ENCODE measurements at regions not wholly inside any gene's neighbourhood (a gene's known extent, or its start where the extent isn't known, plus 50 kb on each side); places are given as distances from the start of the nearest gene placed in this dataset.

GRCh38 chr1:68338081-68338480 is 105.8 kb upstream of the WLS start:
- Histone ChIP-seq H3K9me3 (ENCODE audit: control extremely low read depth in 1 of 3, control insufficient read depth in 2 of 3, insufficient read depth in 1 of 3, low read length in 2 of 3) (no peaks in the 10 kb centered on the region), H3K4me2 (replicated peaks; ENCODE audit: low read depth, low read length, poor library complexity, severe bottlenecking) (no peak overlapping the region), H3K27me3 (replicated peaks in 1 of 4; ENCODE audit: control extremely low read depth in 1 of 4, control insufficient read depth in 3 of 4, insufficient read depth in 4 of 4, low read length in 3 of 4) (peaks cover 0 to 4% (median 3%) of the 10 kb centered on the region in 4 experiments), H3K4me1 (ENCODE audit: control insufficient read depth in 2 of 2, insufficient read depth in 2 of 2, low read length in 2 of 2) (no peaks in the 10 kb centered on the region), H3K9ac (ENCODE audit: low read length) (no peak overlapping the region), H3K27ac (ENCODE audit: low read length in 2 of 2) (no peak overlapping the region), H4K20me1 (ENCODE audit: control insufficient read depth, insufficient read depth, low read length, poor library complexity, severe bottlenecking) (no peaks in the 10 kb centered on the region), H3K79me2 (ENCODE audit: control insufficient read depth, insufficient read depth, low read length) (no peaks in the 10 kb centered on the region), H3K36me3 (replicated peaks in 1 of 2; ENCODE audit: control extremely low read depth in 1 of 2, control insufficient read depth in 1 of 2, extremely low read depth in 1 of 2, insufficient read depth in 2 of 2, low read length in 1 of 2) (no peaks in the 10 kb centered on the region), H2AFZ (ENCODE audit: insufficient read depth, low read depth, low read length, poor library complexity, severe bottlenecking) (no peak overlapping the region), H3K4me3 (ENCODE audit: control extremely low read depth in 1 of 5, extremely low read depth in 1 of 5, insufficient read depth in 1 of 5, low read depth in 2 of 5, low read length in 4 of 5) (no peak overlapping the region)
- Mint-ChIP-seq H3K27me3 (peaks cover 42% of the 10 kb centered on the region), H3K27ac (no peak overlapping the region), H3K9me3 (ENCODE audit: insufficient read depth) (no peaks in the 10 kb centered on the region), H3K4me1 (no peaks in the 10 kb centered on the region), H3K4me3 (no peak overlapping the region)
- ChIA-PET POLR2A (no interaction called here), CTCF (no interaction called here)
- intact Hi-C loops (cut with micrococcal nuclease): no loop called here
- no peak for DNase-seq
- ATAC-seq (ENCODE audit: low read depth): no peak
- no CpG with 5 or more reads among the region's 1 CpG for WGBS (ENCODE audit: insufficient coverage)
- TF ChIP-seq EZH2 (IDR thresholded peaks at IDR 0.05; ENCODE audit: borderline replicate concordance, insufficient read depth, low read depth, low read length, poor library complexity, severe bottlenecking): no peak
- TF ChIP-seq CTCF (IDR thresholded peaks at IDR 0.05): no peak

- Histone ChIP-seq H3K27ac (ENCODE audit: low read length in 2 of 2) (no peak overlapping the region), H3K9ac (ENCODE audit: low read length) (no peak overlapping the region), H3K4me2 (replicated peaks; ENCODE audit: low read depth, low read length, poor library complexity, severe bottlenecking) (no peak overlapping the region), H3K27me3 (replicated peaks in 1 of 4; ENCODE audit: control extremely low read depth in 1 of 4, control insufficient read depth in 3 of 4, insufficient read depth in 4 of 4, low read length in 3 of 4) (peaks cover 0 to 4% (median 0%) of the 10 kb centered on the region in 4 experiments), H3K4me1 (ENCODE audit: control insufficient read depth in 2 of 2, insufficient read depth in 2 of 2, low read length in 2 of 2) (no peaks in the 10 kb centered on the region), H3K79me2 (ENCODE audit: control insufficient read depth, insufficient read depth, low read length) (no peaks in the 10 kb centered on the region), H3K36me3 (replicated peaks in 1 of 2; ENCODE audit: control extremely low read depth in 1 of 2, control insufficient read depth in 1 of 2, extremely low read depth in 1 of 2, insufficient read depth in 2 of 2, low read length in 1 of 2) (no peaks in the 10 kb centered on the region), H3K4me3 (ENCODE audit: control extremely low read depth in 1 of 5, extremely low read depth in 1 of 5, insufficient read depth in 1 of 5, low read depth in 2 of 5, low read length in 4 of 5) (no peak overlapping the region), H2AFZ (ENCODE audit: insufficient read depth, low read depth, low read length, poor library complexity, severe bottlenecking) (no peak overlapping the region), H3K9me3 (ENCODE audit: control extremely low read depth in 1 of 3, control insufficient read depth in 2 of 3, insufficient read depth in 1 of 3, low read length in 2 of 3) (no peaks in the 10 kb centered on the region), H4K20me1 (ENCODE audit: control insufficient read depth, insufficient read depth, low read length, poor library complexity, severe bottlenecking) (no peaks in the 10 kb centered on the region)
- 73% methylated on average over 2 of the region's 4 CpGs for WGBS (ENCODE audit: insufficient coverage)
- DNase-seq (no peak), ATAC-seq (ENCODE audit: low read depth) (no peak)
- no peaks in the 10 kb centered on the region for H3K9me3 Mint-ChIP-seq (ENCODE audit: insufficient read depth)
- POLR2A ChIA-PET: no interaction called here
- TF ChIP-seq EZH2 (IDR thresholded peaks at IDR 0.05; ENCODE audit: borderline replicate concordance, insufficient read depth, low read depth, low read length, poor library complexity, severe bottlenecking) (no peak), CTCF (IDR thresholded peaks at IDR 0.05) (no peak)
- H3K27ac Mint-ChIP-seq: no peak overlapping the region
- CTCF ChIA-PET: no interaction called here
- no peak overlapping the region for H3K4me3 Mint-ChIP-seq
- H3K4me1 Mint-ChIP-seq: no peaks in the 10 kb centered on the region
- intact Hi-C loops (cut with micrococcal nuclease): no loop called here
- H3K27me3 Mint-ChIP-seq: peaks cover 25% of the 10 kb centered on the region
Measured at GRCh38 chr1:68332041-68332440, 99.7 kb upstream of the WLS start.

Measured in B cell (primary cell).